SK-N-SH treated with all-trans-retinoic acid at 6 μM for 48 hours (cell line): ENCODE measurements at regions not wholly inside any gene's neighbourhood (a gene's known extent, or its start where the extent isn't known, plus 50 kb on each side); places are given as distances from the start of the nearest gene placed in this dataset.

Source experiments
- ATAC-seq: fragments of 200-7000 bp; cut with Tn5 transposase; 3 replicates; pipeline ENCODE4 v1.9.1; 2020; ENCODE audit warnings: mild to moderate bottlenecking, moderate library complexity
- ARNTL ChIP-seq: fragments of 450-650 bp; formaldehyde crosslinking; IDR thresholded peaks from 2 replicates; pipeline ENCODE4 v1.5.0; 2020; ENCODE audit warnings: low read depth, mild to moderate bottlenecking, moderate library complexity, borderline replicate concordance
- BACH2 ChIP-seq: fragments of 250-450 bp; sonication (Bioruptor Pico); IDR thresholded peaks from 2 replicates; pipeline ENCODE4 v1.9.0; 2021; ENCODE audit warnings: mild to moderate bottlenecking, borderline replicate concordance
- CSDC2 ChIP-seq: fragments of 250-450 bp; sonication (Bioruptor Pico); IDR thresholded peaks from 2 replicates; pipeline ENCODE4 v1.5.0; 2020; ENCODE audit warnings: mild to moderate bottlenecking, moderate library complexity
- CSRNP3 ChIP-seq: fragments of 250-450 bp; sonication (Bioruptor Pico); IDR thresholded peaks from 2 replicates; pipeline ENCODE4 v1.5.1; 2021; ENCODE audit warnings: mild to moderate bottlenecking, moderate library complexity
- ESRRG ChIP-seq: fragments of 250-450 bp; sonication (Bioruptor Pico); IDR thresholded peaks from 2 replicates; pipeline ENCODE4 v1.6.1; 2021; ENCODE audit warnings: mild to moderate bottlenecking
- GLIS3 ChIP-seq: fragments of 250-450 bp; sonication (Bioruptor Pico); IDR thresholded peaks from 2 replicates; pipeline ENCODE4 v1.5.0; 2020; ENCODE audit warnings: mild to moderate bottlenecking, moderate library complexity
- POU6F1 ChIP-seq: fragments of 250-450 bp; sonication (Bioruptor Pico); IDR thresholded peaks from 2 replicates; pipeline ENCODE4 v1.8.0; 2021; ENCODE audit warnings: low read depth, mild to moderate bottlenecking, moderate library complexity, borderline replicate concordance
- PPARA ChIP-seq: fragments of 250-450 bp; sonication (Bioruptor Pico); IDR thresholded peaks from 2 replicates; pipeline ENCODE4 v1.5.0; 2020; ENCODE audit warnings: mild to moderate bottlenecking, borderline replicate concordance
- RARB ChIP-seq: fragments of 250-450 bp; sonication (Bioruptor Pico); IDR thresholded peaks from 2 replicates; pipeline ENCODE4 v1.8.0; 2021; ENCODE audit warnings: mild to moderate bottlenecking, moderate library complexity
- SNAI2 ChIP-seq: fragments of 250-450 bp; sonication (Bioruptor Pico); IDR thresholded peaks from 2 replicates; pipeline ENCODE4 v1.5.0; 2020; ENCODE audit warnings: mild to moderate bottlenecking, moderate library complexity
- TCF4 ChIP-seq: fragments of 250-450 bp; sonication (Bioruptor Pico); IDR thresholded peaks from 2 replicates; pipeline ENCODE4 v1.8.0; 2021; ENCODE audit warnings: mild to moderate bottlenecking, moderate library complexity, borderline replicate concordance
- TOX ChIP-seq: fragments of 250-450 bp; sonication (Bioruptor Pico); IDR thresholded peaks from 2 replicates; pipeline ENCODE4 v1.8.0; 2021; ENCODE audit warnings: mild to moderate bottlenecking, moderate library complexity, borderline replicate concordance
- ZC3H10 ChIP-seq: fragments of 250-450 bp; sonication (Bioruptor Pico); IDR thresholded peaks from 2 replicates; pipeline ENCODE4 v1.5.1; 2021; ENCODE audit warnings: mild to moderate bottlenecking, moderate library complexity
- ZFP3 ChIP-seq: fragments of 250-450 bp; sonication (Bioruptor Pico); IDR thresholded peaks from 2 replicates; pipeline ENCODE4 v1.5.0; 2020; ENCODE audit warnings: mild to moderate bottlenecking, moderate library complexity
- ZFP30 ChIP-seq: fragments of 450-650 bp; formaldehyde crosslinking; IDR thresholded peaks from 2 replicates; pipeline ENCODE4 v1.5.0; 2022; ENCODE audit warnings: mild to moderate bottlenecking, moderate library complexity
- TF ChIP-seq, protein P1 (sequence below): fragments of 250-450 bp; sonication (Bioruptor Pico); IDR thresholded peaks from 2 replicates; pipeline ENCODE4 v1.5.0; 2020; ENCODE audit warnings: mild to moderate bottlenecking, moderate library complexity
- TF ChIP-seq, protein P2 (sequence below): fragments of 250-450 bp; sonication (Bioruptor Pico); IDR thresholded peaks from 2 replicates; pipeline ENCODE4 v1.8.0; 2020; ENCODE audit warnings: mild to moderate bottlenecking, moderate library complexity, borderline replicate concordance

GRCh38 chr15:70508561-70509281 lies 254.6 kb downstream of the UACA start (continued):
- TF ChIP-seq, protein P1, sequence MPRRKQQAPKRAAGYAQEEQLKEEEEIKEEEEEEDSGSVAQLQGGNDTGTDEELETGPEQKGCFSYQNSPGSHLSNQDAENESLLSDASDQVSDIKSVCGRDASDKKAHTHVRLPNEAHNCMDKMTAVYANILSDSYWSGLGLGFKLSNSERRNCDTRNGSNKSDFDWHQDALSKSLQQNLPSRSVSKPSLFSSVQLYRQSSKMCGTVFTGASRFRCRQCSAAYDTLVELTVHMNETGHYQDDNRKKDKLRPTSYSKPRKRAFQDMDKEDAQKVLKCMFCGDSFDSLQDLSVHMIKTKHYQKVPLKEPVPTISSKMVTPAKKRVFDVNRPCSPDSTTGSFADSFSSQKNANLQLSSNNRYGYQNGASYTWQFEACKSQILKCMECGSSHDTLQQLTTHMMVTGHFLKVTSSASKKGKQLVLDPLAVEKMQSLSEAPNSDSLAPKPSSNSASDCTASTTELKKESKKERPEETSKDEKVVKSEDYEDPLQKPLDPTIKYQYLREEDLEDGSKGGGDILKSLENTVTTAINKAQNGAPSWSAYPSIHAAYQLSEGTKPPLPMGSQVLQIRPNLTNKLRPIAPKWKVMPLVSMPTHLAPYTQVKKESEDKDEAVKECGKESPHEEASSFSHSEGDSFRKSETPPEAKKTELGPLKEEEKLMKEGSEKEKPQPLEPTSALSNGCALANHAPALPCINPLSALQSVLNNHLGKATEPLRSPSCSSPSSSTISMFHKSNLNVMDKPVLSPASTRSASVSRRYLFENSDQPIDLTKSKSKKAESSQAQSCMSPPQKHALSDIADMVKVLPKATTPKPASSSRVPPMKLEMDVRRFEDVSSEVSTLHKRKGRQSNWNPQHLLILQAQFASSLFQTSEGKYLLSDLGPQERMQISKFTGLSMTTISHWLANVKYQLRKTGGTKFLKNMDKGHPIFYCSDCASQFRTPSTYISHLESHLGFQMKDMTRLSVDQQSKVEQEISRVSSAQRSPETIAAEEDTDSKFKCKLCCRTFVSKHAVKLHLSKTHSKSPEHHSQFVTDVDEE (CRISPR knock-in tag) = no peak
- TF ChIP-seq ZC3H10 (no peak), ZFP30 (no peak), BACH2 (CRISPR knock-in tag) (no peak)

GRCh38 chr15:70507772-70508371 lies 255.5 kb downstream of the UACA start:
- TF ChIP-seq RARB (CRISPR knock-in tag) = no peak
- TF ChIP-seq ARNTL (CRISPR knock-in tag) = no peak
- no peak for TF ChIP-seq BACH2 (CRISPR knock-in tag)
- TF ChIP-seq ZFP3 (CRISPR knock-in tag) = no peak
- no peak for TF ChIP-seq CSRNP3
- TF ChIP-seq TCF4 (CRISPR knock-in tag) = no peak
- TF ChIP-seq, protein P2, sequence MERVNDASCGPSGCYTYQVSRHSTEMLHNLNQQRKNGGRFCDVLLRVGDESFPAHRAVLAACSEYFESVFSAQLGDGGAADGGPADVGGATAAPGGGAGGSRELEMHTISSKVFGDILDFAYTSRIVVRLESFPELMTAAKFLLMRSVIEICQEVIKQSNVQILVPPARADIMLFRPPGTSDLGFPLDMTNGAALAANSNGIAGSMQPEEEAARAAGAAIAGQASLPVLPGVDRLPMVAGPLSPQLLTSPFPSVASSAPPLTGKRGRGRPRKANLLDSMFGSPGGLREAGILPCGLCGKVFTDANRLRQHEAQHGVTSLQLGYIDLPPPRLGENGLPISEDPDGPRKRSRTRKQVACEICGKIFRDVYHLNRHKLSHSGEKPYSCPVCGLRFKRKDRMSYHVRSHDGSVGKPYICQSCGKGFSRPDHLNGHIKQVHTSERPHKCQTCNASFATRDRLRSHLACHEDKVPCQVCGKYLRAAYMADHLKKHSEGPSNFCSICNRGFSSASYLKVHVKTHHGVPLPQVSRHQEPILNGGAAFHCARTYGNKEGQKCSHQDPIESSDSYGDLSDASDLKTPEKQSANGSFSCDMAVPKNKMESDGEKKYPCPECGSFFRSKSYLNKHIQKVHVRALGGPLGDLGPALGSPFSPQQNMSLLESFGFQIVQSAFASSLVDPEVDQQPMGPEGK (CRISPR knock-in tag) = no peak
- no peak for TF ChIP-seq GLIS3
- no peak for TF ChIP-seq POU6F1
- TF ChIP-seq, protein P1 (CRISPR knock-in tag) = no peak
- no peak for TF ChIP-seq TOX (CRISPR knock-in tag)
- TF ChIP-seq CSDC2 = no peak
- TF ChIP-seq ESRRG = no peak
- TF ChIP-seq PPARA = no peak
- TF ChIP-seq SNAI2 (CRISPR knock-in tag) = no peak
- TF ChIP-seq, all 23 proteins: peak for 0
- peak; percentile 12 for ATAC-seq
